Stomach (tissue), 8 donors: ENCODE measurements at regions not wholly inside any gene's neighbourhood (a gene's known extent, or its start where the extent isn't known, plus 50 kb on each side); places are given as distances from the start of the nearest gene placed in this dataset.

Source experiments
- DNase-seq, 2 donors: peaks; one replicate each; pipeline versions ENCODE4 v3.0.0 to v3.0.0-alpha.2; 2013 to 2019
- H3K27ac ChIP-seq, 5 donors: fragments of 200-600 bp in 4 of 5; sonication (generic) in 4 of 5; one replicate each; pipeline ENCODE4 v1.5.1; 2013 to 2019; ENCODE audit warnings: mild to moderate bottlenecking in 1 of 5, moderate library complexity in 1 of 5
- H3K27me3 ChIP-seq, 3 donors: fragments of 200-600 bp; sonication (generic); one replicate each; pipeline ENCODE4 v1.5.1; 2017 to 2019; ENCODE audit warnings: mixed run types in 1 of 3
- H3K36me3 ChIP-seq, 4 donors: fragments of 200-600 bp; sonication (generic); 1 replicate in 3 of 4; 2 replicates in 1 of 4; pipeline ENCODE4 v1.5.1; 2016 to 2019
- H3K4me1 ChIP-seq, 4 donors: fragments of 200-600 bp; sonication (generic); one replicate each; pipeline ENCODE4 v1.5.1; 2016 to 2019
- H3K4me3 ChIP-seq, 4 donors: fragments of 200-600 bp; sonication (generic) in 3 of 4; one replicate each; pipeline ENCODE4 v1.5.1; 2016 to 2019; ENCODE audit warnings: mild to moderate bottlenecking in 1 of 4
- H3K9me3 ChIP-seq, 4 donors: fragments of 200-600 bp; sonication (generic); one replicate each; pipeline ENCODE4 v1.5.1; 2016 to 2019
- CTCF ChIP-seq, 7 experiments: fragments of 450-650 bp in 4 of 7; fragments of 200-600 bp in 3 of 7; sonication (generic) in 3 of 7; IDR thresholded peaks; one replicate each; pipeline ENCODE4 v1.5.1; 2016 to 2019; ENCODE audit warnings: antibody characterized with exemption in 7 of 7, control low read depth in 2 of 7, mild to moderate bottlenecking in 1 of 7
- EP300 ChIP-seq: sonication (generic); formaldehyde crosslinking; IDR thresholded peaks from one replicate; pipeline ENCODE4 v1.6.1; 2017; ENCODE audit warnings: antibody characterized with exemption
- POLR2A ChIP-seq, 4 donors: fragments of 450-650 bp; IDR thresholded peaks; one replicate each; pipeline ENCODE4 v1.6.1; 2016; ENCODE audit warnings: antibody characterized with exemption in 4 of 4, control low read depth in 2 of 4, mild to moderate bottlenecking in 1 of 4, moderate library complexity in 1 of 4
- POLR2AphosphoS5 ChIP-seq, 3 donors: sonication (generic); formaldehyde crosslinking; IDR thresholded peaks; one replicate each; pipeline ENCODE4 v1.6.1; 2016; ENCODE audit warnings: antibody characterized with exemption in 3 of 3
- WGBS, 5 donors: extraction: QIAGEN DNeasy Blood & Tissue Kit in 3 of 5; methylation state at CpG; one replicate each; pipeline versions ENCODE4 v1.1.5 to v1.1.7; 2013 to 2018; 5-methylcytosine and 5-hydroxymethylcytosine counted together
- intact Hi-C: fragments of 100-400 bp; cut with DNase I; formaldehyde crosslinking; loops from one replicate; pipeline ENCODE4 v1.15.1; 2023; ENCODE audit warnings: low total_unique reads
- donor health status: healthy with polysubstance abuse.
- donor health status: Bipolar disorder and iron deficiency.
- donor health status: healthy.

GRCh38 chr2:234559609-234560008 is 62.7 kb upstream of the ARL4C start:
- intact Hi-C loops = no loop called here
- H3K4me1 ChIP-seq = peaks cover 0 to 4% (median 0%) of the 10 kb centered on the region in 4 donors

DNA sequence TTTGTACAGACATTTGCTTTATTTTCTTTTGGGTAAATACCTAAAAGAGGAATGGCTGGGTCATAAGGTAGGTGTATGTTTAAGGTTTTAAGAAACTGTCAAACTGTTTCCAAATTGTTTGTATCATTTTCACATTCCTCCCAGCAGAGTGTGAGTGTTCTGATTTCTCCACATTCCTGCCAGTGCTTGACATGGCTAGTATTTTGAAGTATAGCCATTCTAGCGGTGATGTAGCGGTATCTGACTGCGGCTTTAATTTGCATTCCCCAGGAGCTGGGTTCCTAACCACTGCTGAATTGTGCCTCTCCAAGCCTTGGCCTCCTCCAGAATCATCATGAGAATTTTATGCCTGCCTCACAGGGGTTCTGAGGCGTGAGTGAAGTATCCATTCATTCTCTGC is 61.8 kb upstream of the ARL4C start:
- H3K27me3 ChIP-seq = no peaks in the 10 kb centered on the region
- peaks cover 0 to 4% (median 0%) of the 10 kb centered on the region in 4 donors for H3K4me1 ChIP-seq
- TF ChIP-seq CTCF (IDR thresholded peaks at IDR 0.05) = no peak
- TF ChIP-seq EP300 = no peak
- no peak for TF ChIP-seq POLR2A (IDR thresholded peaks at IDR 0.05)
- TF ChIP-seq POLR2AphosphoS5 (IDR thresholded peaks at IDR 0.05) = no peak
- WGBS, 5 donors = 89 to 96% (median 95%) methylated on average over 4 of the region's 4 CpGs
- H3K4me3 ChIP-seq = no peak overlapping the region
- intact Hi-C loops = no loop called here
- no peak for DNase-seq
- no peaks in the 10 kb centered on the region for H3K36me3 ChIP-seq
- peaks cover 0 to 5% (median 0%) of the 10 kb centered on the region in 4 donors for H3K9me3 ChIP-seq
- no peak overlapping the region for H3K27ac ChIP-seq

More at GRCh38 chr2:234559609-234560008, 62.7 kb upstream of the ARL4C start:
- Histone ChIP-seq H3K4me3 (no peak overlapping the region), H3K36me3 (no peaks in the 10 kb centered on the region), H3K9me3 (peaks cover 0 to 5% (median 0%) of the 10 kb centered on the region in 4 donors), H3K27ac (no peak overlapping the region), H3K27me3 (no peaks in the 10 kb centered on the region)
- TF ChIP-seq CTCF (IDR thresholded peaks at IDR 0.05) (no peak), POLR2AphosphoS5 (IDR thresholded peaks at IDR 0.05) (peak in 1 of 3 donors; percentile 6)
- 68 to 86% (median 76%) methylated on average over 5 of the region's 5 CpGs for WGBS, 5 donors
- DNase-seq = no peak

DNA sequence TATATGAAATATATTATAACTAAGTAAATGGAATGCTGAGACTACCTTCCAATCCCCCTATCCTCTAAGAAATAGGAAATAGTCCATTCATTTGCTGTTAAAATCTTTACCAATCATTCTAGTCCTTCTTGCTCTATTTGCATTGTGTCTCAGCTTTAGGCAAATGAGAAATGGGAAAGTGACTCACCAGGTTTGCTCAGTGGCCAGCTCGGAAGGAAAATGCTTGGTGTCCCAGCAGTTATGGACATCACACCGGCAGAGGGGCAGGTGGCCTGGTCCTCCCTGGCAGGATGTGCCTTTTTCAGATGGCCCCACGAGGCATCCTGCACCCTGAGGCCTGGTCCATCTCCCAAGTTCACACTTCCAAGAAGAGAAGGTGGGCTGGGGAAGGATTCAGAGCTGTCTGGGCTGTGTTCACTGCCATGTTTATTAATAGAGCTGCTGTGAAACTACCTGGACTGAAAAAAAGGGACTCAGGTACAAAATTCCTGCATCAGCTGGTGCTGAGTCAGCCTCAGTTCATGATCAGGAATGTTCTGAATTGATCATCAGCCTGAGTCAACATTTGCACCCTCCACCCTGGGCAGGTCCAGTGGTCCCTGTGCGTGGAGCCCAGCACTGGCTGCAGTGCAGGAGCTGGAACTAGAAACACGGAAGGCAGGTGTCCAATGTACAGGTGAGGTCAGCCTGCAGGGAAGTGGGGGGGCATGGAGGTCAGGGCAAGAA is 60.1 kb upstream of the ARL4C start:
- Histone ChIP-seq H3K4me1 (peaks cover 0 to 4% (median 0%) of the 10 kb centered on the region in 4 donors), H3K4me3 (no peak overlapping the region), H3K36me3 (no peaks in the 10 kb centered on the region), H3K27me3 (no peaks in the 10 kb centered on the region), H3K27ac (peak overlapping the region in 2 of 5 donors; percentile 28 to 34), H3K9me3 (peaks cover 0 to 5% (median 0%) of the 10 kb centered on the region in 4 donors)
- intact Hi-C loops = no loop called here
- 64 to 73% (median 73%) methylated on average over 5 of the region's 5 CpGs for WGBS, 5 donors
- DNase-seq = peak; percentile 28 to 38
- no peak for TF ChIP-seq CTCF (IDR thresholded peaks at IDR 0.05)
- TF ChIP-seq POLR2AphosphoS5 (IDR thresholded peaks at IDR 0.05) = no peak
- no peak for TF ChIP-seq EP300
- no peak for TF ChIP-seq POLR2A (IDR thresholded peaks at IDR 0.05)

GRCh38 chr2:234555616-234556249 is 58.9 kb upstream of the ARL4C start:
- 55 to 81% (median 66%) methylated on average over 9 of the region's 9 CpGs for WGBS, 5 donors
- intact Hi-C loops = no loop called here
- Histone ChIP-seq H3K27me3 (no peaks in the 10 kb centered on the region), H3K36me3 (no peaks in the 10 kb centered on the region), H3K9me3 (no peaks in the 10 kb centered on the region), H3K4me3 (no peak overlapping the region), H3K4me1 (peaks cover 0 to 4% (median 0%) of the 10 kb centered on the region in 4 donors), H3K27ac (no peak overlapping the region)
- peak in 1 of 2 donors; percentile 58 for DNase-seq
- no peak for TF ChIP-seq CTCF (IDR thresholded peaks at IDR 0.05)
- no peak for TF ChIP-seq POLR2AphosphoS5 (IDR thresholded peaks at IDR 0.05)
- TF ChIP-seq POLR2A (IDR thresholded peaks at IDR 0.05) = no peak
- TF ChIP-seq EP300 = no peak
